Vagina (tissue), 2 donors: ENCODE measurements at regions not wholly inside any gene's neighbourhood (a gene's known extent, or its start where the extent isn't known, plus 50 kb on each side); places are given as distances from the start of the nearest gene placed in this dataset.
"Not testable (repeated sequence)": the region's sequence is repeated elsewhere in the genome, so short reads cannot be mapped to it uniquely, and the experiment has no call there.

ENCODE experiments used
- DNase-seq, 2 donors: peaks; one replicate each; pipeline ENCODE4 v3.0.0-alpha.2; 2017; ENCODE audit errors: extremely low spot score in 2 of 2
- H3K27ac ChIP-seq: fragments of 200-600 bp; sonication (generic); one replicate; pipeline ENCODE4 v1.5.1; 2019
- H3K27me3 ChIP-seq: fragments of 200-600 bp; sonication (generic); one replicate; pipeline ENCODE4 v1.5.1; 2019
- H3K36me3 ChIP-seq, 2 donors: fragments of 200-600 bp; sonication (generic); one replicate each; pipeline ENCODE4 v1.5.1; 2017 to 2019
- H3K4me1 ChIP-seq: fragments of 200-600 bp; sonication (generic); one replicate; pipeline ENCODE4 v1.5.1; 2019
- H3K4me3 ChIP-seq, 2 donors: fragments of 200-600 bp; sonication (generic); 1 replicate in 1 of 2; 2 replicates in 1 of 2; pipeline ENCODE4 v1.5.1; 2016 to 2019
- H3K9me3 ChIP-seq: fragments of 200-600 bp; sonication (generic); one replicate; pipeline ENCODE4 v1.5.1; 2019
- CTCF ChIP-seq, 3 experiments: fragments of 450-650 bp in 2 of 3; fragments of 200-600 bp in 1 of 3; sonication (generic) in 1 of 3; IDR thresholded peaks; one replicate each; pipeline ENCODE4 v1.5.1; 2017 to 2019; ENCODE audit warnings: antibody characterized with exemption in 3 of 3, mild to moderate bottlenecking in 2 of 3, moderate library complexity in 2 of 3
- POLR2A ChIP-seq, 2 donors: fragments of 450-650 bp; IDR thresholded peaks; one replicate each; pipeline ENCODE4 v1.6.1; 2017; ENCODE audit warnings: antibody characterized with exemption in 2 of 2, mild to moderate bottlenecking in 2 of 2, moderate library complexity in 2 of 2
- POLR2AphosphoS5 ChIP-seq, 2 donors: sonication (generic); formaldehyde crosslinking; IDR thresholded peaks; one replicate each; pipeline ENCODE4 v1.9.0; 2017; ENCODE audit warnings: antibody characterized with exemption in 2 of 2, mild to moderate bottlenecking in 2 of 2, low read depth in 1 of 2; ENCODE audit not compliant: insufficient read depth in 1 of 2
- intact Hi-C: fragments of 100-400 bp; cut with DNase I; formaldehyde crosslinking; loops from one replicate; pipeline ENCODE4 v1.15.1; 2023

GRCh38 chr9:7490317-7491108, 309.1 kb downstream of the DMAC1 start:
- Histone ChIP-seq H3K9me3 (no peaks in the 10 kb centered on the region), H3K4me1 (no peaks in the 10 kb centered on the region), H3K4me3 (no peak overlapping the region), H3K36me3 (no peaks in the 10 kb centered on the region), H3K27ac (no peak overlapping the region), H3K27me3 (no peaks in the 10 kb centered on the region)
- intact Hi-C loops, result no loop called here
- no peak for DNase-seq
- no peak for TF ChIP-seq POLR2A (IDR thresholded peaks at IDR 0.05)
- TF ChIP-seq POLR2AphosphoS5 (IDR thresholded peaks at IDR 0.05; ENCODE audit: insufficient read depth in 1 of 2, low read depth in 1 of 2), result no peak

DNA sequence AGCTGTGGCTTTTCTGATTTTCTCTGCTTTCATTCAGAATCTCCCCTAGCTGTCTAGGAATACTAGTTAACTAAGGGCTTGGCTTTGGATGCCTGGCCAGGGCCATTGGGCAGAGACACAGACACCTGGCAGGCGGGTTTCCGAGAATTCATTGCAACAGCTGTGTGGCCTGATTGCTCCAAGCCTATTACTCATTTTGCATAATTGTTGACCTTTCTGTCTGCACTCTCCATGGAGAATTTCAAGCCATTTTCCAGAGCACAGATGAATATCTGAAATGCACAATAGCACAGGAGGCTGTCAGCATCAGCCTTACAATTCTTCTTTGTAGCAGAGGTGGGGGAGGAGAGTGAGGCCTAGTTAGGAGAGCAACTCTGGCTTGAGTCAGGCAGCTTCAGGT, 310.5 kb downstream of the DMAC1 start:
- Histone ChIP-seq H3K36me3 (no peaks in the 10 kb centered on the region), H3K4me1 (no peaks in the 10 kb centered on the region), H3K9me3 (no peaks in the 10 kb centered on the region), H3K4me3 (no peak overlapping the region), H3K27me3 (no peaks in the 10 kb centered on the region), H3K27ac (no peak overlapping the region)
- intact Hi-C loops, result no loop called here
- no peak for DNase-seq
- TF ChIP-seq POLR2AphosphoS5 (IDR thresholded peaks at IDR 0.05; ENCODE audit: insufficient read depth in 1 of 2, low read depth in 1 of 2) (no peak), CTCF (IDR thresholded peaks at IDR 0.05) (no peak)

- H3K27ac ChIP-seq, H3K27me3 ChIP-seq, DNase-seq, H3K9me3 ChIP-seq, H3K4me1 ChIP-seq, H3K36me3 ChIP-seq, intact Hi-C loops, H3K4me3 ChIP-seq: not testable (repeated sequence)
Observed at GRCh38 chr9:7484014-7484413, 315.6 kb downstream of the DMAC1 start.

GRCh38 chr9:7481570-7481969, 318.0 kb downstream of the DMAC1 start:
- intact Hi-C loops, result no loop called here
- Histone ChIP-seq H3K4me3 (no peak overlapping the region), H3K27me3 (no peaks in the 10 kb centered on the region), H3K4me1 (no peaks in the 10 kb centered on the region), H3K27ac (no peak overlapping the region), H3K9me3 (no peaks in the 10 kb centered on the region), H3K36me3 (no peaks in the 10 kb centered on the region)
- no peak for TF ChIP-seq POLR2A (IDR thresholded peaks at IDR 0.05)
- TF ChIP-seq CTCF (IDR thresholded peaks at IDR 0.05), result no peak
- TF ChIP-seq POLR2AphosphoS5 (IDR thresholded peaks at IDR 0.05; ENCODE audit: insufficient read depth in 1 of 2, low read depth in 1 of 2), result no peak
- no peak for DNase-seq

GRCh38 chr9:7479300-7479699, 320.3 kb downstream of the DMAC1 start:
- no peak for TF ChIP-seq CTCF (IDR thresholded peaks at IDR 0.05)
- Histone ChIP-seq H3K4me1 (no peaks in the 10 kb centered on the region), H3K4me3 (no peak overlapping the region), H3K9me3 (no peaks in the 10 kb centered on the region), H3K27ac (no peak overlapping the region), H3K36me3 (no peaks in the 10 kb centered on the region), H3K27me3 (no peaks in the 10 kb centered on the region)
- intact Hi-C loops, result no loop called here
- DNase-seq, result no peak

GRCh38 chr9:7478646-7479045, 320.9 kb downstream of the DMAC1 start:
- H3K9me3 ChIP-seq, result no peaks in the 10 kb centered on the region
- DNase-seq, result no peak
- TF ChIP-seq CTCF (IDR thresholded peaks at IDR 0.05) (no peak), POLR2A (IDR thresholded peaks at IDR 0.05) (no peak), POLR2AphosphoS5 (IDR thresholded peaks at IDR 0.05; ENCODE audit: insufficient read depth in 1 of 2, low read depth in 1 of 2) (no peak)
- intact Hi-C loops, result no loop called here
- H3K4me1 ChIP-seq, result no peaks in the 10 kb centered on the region
- H3K36me3 ChIP-seq, result no peaks in the 10 kb centered on the region
- H3K27ac ChIP-seq, result no peak overlapping the region
- no peak overlapping the region for H3K4me3 ChIP-seq
- H3K27me3 ChIP-seq, result no peaks in the 10 kb centered on the region
